Fibroblast of villous mesenchyme (primary cell): ENCODE measurements at regions not wholly inside any gene's neighbourhood (a gene's known extent, or its start where the extent isn't known, plus 50 kb on each side); places are given as distances from the start of the nearest gene placed in this dataset.

Experiments
- DNase-seq: peaks from one replicate; pipeline ENCODE4 v3.0.0-alpha.2; 2010; ENCODE audit warnings: low read depth
- H3K4me3 ChIP-seq: 2 replicates; pipeline ENCODE4 v1.5.1; 2011; ENCODE audit warnings: low read depth, mild to moderate bottlenecking, low read length
- TF ChIP-seq, protein P1 (sequence below): IDR thresholded peaks from 2 replicates; pipeline ENCODE4 v1.5.1; 2012; ENCODE audit warnings: low read depth, mild to moderate bottlenecking, low read length; ENCODE audit not compliant: insufficient read depth

DNA sequence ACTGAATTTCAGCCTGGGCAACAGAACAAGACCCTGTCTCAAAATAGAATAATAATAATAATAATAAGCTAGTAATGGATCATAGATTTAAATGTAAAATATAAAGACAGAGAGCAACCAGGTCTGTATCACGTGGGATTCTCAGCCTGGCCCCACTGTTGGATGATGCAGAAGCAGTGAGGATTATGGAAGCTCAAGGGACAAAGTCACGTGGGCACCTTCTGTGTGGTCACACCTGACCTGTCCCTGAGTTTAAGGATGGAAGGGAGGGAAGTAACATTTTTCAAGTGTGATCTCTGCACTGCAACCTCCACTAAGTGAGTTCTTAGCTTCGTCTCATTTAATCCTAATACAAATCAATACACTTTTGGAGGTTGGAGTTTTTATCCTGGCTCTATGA, 212.5 kb upstream of the IER5L start:
- no peak overlapping the region for H3K4me3 ChIP-seq
- no peak for DNase-seq
- TF ChIP-seq, protein P1, sequence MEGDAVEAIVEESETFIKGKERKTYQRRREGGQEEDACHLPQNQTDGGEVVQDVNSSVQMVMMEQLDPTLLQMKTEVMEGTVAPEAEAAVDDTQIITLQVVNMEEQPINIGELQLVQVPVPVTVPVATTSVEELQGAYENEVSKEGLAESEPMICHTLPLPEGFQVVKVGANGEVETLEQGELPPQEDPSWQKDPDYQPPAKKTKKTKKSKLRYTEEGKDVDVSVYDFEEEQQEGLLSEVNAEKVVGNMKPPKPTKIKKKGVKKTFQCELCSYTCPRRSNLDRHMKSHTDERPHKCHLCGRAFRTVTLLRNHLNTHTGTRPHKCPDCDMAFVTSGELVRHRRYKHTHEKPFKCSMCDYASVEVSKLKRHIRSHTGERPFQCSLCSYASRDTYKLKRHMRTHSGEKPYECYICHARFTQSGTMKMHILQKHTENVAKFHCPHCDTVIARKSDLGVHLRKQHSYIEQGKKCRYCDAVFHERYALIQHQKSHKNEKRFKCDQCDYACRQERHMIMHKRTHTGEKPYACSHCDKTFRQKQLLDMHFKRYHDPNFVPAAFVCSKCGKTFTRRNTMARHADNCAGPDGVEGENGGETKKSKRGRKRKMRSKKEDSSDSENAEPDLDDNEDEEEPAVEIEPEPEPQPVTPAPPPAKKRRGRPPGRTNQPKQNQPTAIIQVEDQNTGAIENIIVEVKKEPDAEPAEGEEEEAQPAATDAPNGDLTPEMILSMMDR: no peak

GRCh38 chr9:129387822-129388221, 209.8 kb upstream of the IER5L start:
- TF ChIP-seq, protein P1: no peak
- no peak overlapping the region for H3K4me3 ChIP-seq
- no peak for DNase-seq

DNA sequence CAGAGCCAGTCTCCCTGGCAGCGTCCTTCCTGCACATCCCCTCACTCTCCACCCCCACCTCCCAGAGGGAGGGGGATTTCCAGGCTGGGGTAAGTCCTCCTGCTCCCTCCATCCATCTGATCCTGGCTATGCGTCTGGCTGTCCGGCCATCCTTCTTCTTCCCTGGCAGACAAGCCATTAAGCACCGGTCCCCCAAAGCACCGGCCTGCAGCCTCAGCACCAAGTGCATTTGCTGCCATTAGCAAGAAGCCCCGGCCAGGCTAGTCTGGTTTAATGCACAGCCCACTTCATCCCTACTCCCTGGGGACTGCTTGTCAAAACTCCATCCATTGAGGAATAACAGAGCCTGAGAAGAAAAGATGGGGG, 208.7 kb upstream of the IER5L start:
- TF ChIP-seq, protein P1: no peak
- H3K4me3 ChIP-seq: no peak overlapping the region
- DNase-seq: no peak

DNA sequence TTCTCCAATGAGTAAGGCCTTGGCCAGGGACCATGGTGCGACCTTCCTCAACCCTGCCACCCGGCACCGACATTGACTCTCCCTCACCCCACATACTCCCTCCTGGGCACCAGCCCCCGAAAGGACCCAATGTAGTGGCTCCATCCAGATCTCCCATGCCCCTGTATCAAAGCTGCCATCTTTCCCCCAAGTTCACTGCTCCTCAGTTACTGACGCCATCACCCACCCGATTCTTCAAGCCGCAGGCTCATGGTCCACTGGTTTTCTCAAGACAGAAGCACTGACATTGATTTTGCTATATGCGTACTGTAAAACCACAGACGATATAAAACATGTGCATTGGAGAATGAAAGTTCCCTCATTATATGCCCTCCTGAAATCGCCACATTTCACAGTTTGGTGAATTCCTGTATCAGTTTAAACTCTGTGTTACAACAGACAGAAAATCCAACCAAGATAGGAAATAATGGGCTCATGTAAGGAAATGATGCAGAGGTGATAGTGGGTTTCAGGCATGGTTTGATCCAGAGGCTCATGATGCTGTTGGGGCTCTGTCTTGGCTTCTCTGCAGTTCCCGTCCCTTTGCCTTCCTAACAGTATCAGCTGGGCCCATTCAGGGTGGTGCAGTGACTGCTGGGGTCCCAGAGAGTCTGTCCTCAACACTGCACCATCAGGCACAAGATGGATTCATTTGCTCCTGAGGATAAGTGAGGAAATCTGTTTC, 207.3 kb upstream of the IER5L start:
- no peak for DNase-seq
- TF ChIP-seq, protein P1: no peak

DNA sequence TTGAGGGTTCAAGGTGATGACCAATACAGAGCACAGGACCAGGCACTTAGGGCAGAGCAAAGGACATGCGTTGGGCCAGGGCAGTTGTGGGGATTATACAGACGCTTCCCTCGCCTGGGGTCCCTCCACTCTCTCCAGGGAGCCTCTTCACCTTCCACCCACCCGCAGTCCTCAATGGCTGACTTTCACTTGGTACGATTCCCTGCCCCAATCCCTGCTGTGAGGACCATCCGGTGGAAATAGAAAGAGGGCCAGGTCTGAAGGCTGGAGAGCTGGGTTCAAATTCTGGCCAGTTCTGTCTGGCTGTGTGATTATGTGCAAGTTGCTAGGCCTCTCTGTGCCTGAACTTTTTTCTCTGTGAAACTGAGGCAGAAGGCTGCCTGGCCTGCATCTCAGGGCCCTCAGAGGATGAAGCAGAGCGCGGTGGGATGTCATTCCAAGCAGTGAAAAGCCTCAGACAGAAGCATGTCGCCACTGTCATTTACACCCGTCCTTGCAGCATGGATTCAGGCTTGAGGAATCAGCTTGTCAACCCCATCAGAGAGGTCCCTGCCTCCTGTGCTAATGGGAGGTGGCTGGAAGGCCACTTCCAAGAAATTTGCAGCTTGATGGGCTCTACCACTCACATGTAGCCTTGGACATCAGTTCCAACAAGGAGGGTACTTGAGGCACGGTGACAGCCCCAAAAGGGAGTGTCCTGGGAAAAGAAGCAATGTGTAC, 206.6 kb upstream of the IER5L start:
- DNase-seq: no peak
- TF ChIP-seq, protein P1: no peak

More for the DNA sequence above, 207.3 kb upstream of the IER5L start:
- no peak overlapping the region for H3K4me3 ChIP-seq

GRCh38 chr9:129383561-129384490, 205.8 kb upstream of the IER5L start:
- peak; percentile 67 for DNase-seq
- TF ChIP-seq, protein P1: no peak

More for the DNA sequence above, 206.6 kb upstream of the IER5L start:
- H3K4me3 ChIP-seq: no peak overlapping the region

More at GRCh38 chr9:129383561-129384490, 205.8 kb upstream of the IER5L start:
- H3K4me3 ChIP-seq: peak overlapping the region; percentile 48
